ENCODE measurements at regions not wholly inside any gene's neighbourhood (a gene's known extent, or its start where the extent isn't known, plus 50 kb on each side); places are given as distances from the start of the nearest gene placed in this dataset.
A peak's percentile ranks its signal among the peaks of the same experiment; 100 is the strongest.

- Histone ChIP-seq H3K36me3 (ENCODE audit: insufficient read depth, insufficient read length, low read length) (no peaks in the 10 kb centered on the region), H3K4me3 (ENCODE audit: insufficient read length, low read depth) (no peak overlapping the region), H3K4me1 (ENCODE audit: insufficient read depth, insufficient read length) (no peaks in the 10 kb centered on the region), H3K9me3 (ENCODE audit: insufficient read depth, low read length) (no peaks in the 10 kb centered on the region), H3K27me3 (ENCODE audit: insufficient read depth, insufficient read length) (no peaks in the 10 kb centered on the region), H3K9ac (ENCODE audit: insufficient read length, low read depth) (no peak overlapping the region)
- no peak for TF ChIP-seq ZNF274 (IDR thresholded peaks at IDR 0.05; ENCODE audit: low read depth, low read length)
- no peak for TF ChIP-seq SUZ12 (IDR thresholded peaks at IDR 0.05; ENCODE audit: extremely low read depth, insufficient read depth, insufficient read length)
- no peak for TF ChIP-seq YY1 (IDR thresholded peaks at IDR 0.05; ENCODE audit: insufficient read depth, insufficient read length)
- no peak for DNase-seq (ENCODE audit: low read depth, low spot score)
Observed at GRCh38 chr18:64919971-64920570, 771.2 kb upstream of the LINC00305 start.

GRCh38 chr18:64918851-64919250, 770.0 kb upstream of the LINC00305 start:
- Histone ChIP-seq H3K9me3 (ENCODE audit: insufficient read depth, low read length) (no peaks in the 10 kb centered on the region), H3K4me1 (ENCODE audit: insufficient read depth, insufficient read length) (no peaks in the 10 kb centered on the region), H3K36me3 (ENCODE audit: insufficient read depth, insufficient read length, low read length) (no peaks in the 10 kb centered on the region), H3K4me3 (ENCODE audit: insufficient read length, low read depth) (no peak overlapping the region), H3K9ac (ENCODE audit: insufficient read length, low read depth) (no peak overlapping the region), H3K27me3 (ENCODE audit: insufficient read depth, insufficient read length) (no peaks in the 10 kb centered on the region)
- no peak for DNase-seq (ENCODE audit: low read depth, low spot score)
- TF ChIP-seq SUZ12 (IDR thresholded peaks at IDR 0.05; ENCODE audit: extremely low read depth, insufficient read depth, insufficient read length) = no peak
- no peak for TF ChIP-seq YY1 (IDR thresholded peaks at IDR 0.05; ENCODE audit: insufficient read depth, insufficient read length)
- no peak for TF ChIP-seq ZNF274 (IDR thresholded peaks at IDR 0.05; ENCODE audit: low read depth, low read length)

- peak; percentile 30 for DNase-seq (ENCODE audit: low read depth, low spot score)
- Histone ChIP-seq H3K4me3 (ENCODE audit: insufficient read length, low read depth) (no peak overlapping the region), H3K4me1 (ENCODE audit: insufficient read depth, insufficient read length) (no peaks in the 10 kb centered on the region), H3K9me3 (ENCODE audit: insufficient read depth, low read length) (peaks cover 21% of the 10 kb centered on the region; the same call in 1 of the 2 replicates), H3K9ac (ENCODE audit: insufficient read length, low read depth) (no peak overlapping the region), H3K36me3 (ENCODE audit: insufficient read depth, insufficient read length, low read length) (no peaks in the 10 kb centered on the region), H3K27me3 (ENCODE audit: insufficient read depth, insufficient read length) (no peaks in the 10 kb centered on the region)
- TF ChIP-seq ZNF274 (IDR thresholded peaks at IDR 0.05; ENCODE audit: low read depth, low read length) (no peak), YY1 (IDR thresholded peaks at IDR 0.05; ENCODE audit: insufficient read depth, insufficient read length) (no peak), SUZ12 (IDR thresholded peaks at IDR 0.05; ENCODE audit: extremely low read depth, insufficient read depth, insufficient read length) (no peak)
Observed at GRCh38 chr18:64893349-64893748, 744.5 kb upstream of the LINC00305 start.

- peaks cover 18% of the 10 kb centered on the region; the same call in 1 of the 2 replicates for H3K9me3 ChIP-seq (ENCODE audit: insufficient read depth, low read length)
- H3K4me1 ChIP-seq (ENCODE audit: insufficient read depth, insufficient read length) = no peaks in the 10 kb centered on the region
- no peaks in the 10 kb centered on the region for H3K27me3 ChIP-seq (ENCODE audit: insufficient read depth, insufficient read length)
- no peak overlapping the region for H3K4me3 ChIP-seq (ENCODE audit: insufficient read length, low read depth)
- no peak overlapping the region for H3K9ac ChIP-seq (ENCODE audit: insufficient read length, low read depth)
- no peaks in the 10 kb centered on the region for H3K36me3 ChIP-seq (ENCODE audit: insufficient read depth, insufficient read length, low read length)
- TF ChIP-seq ZNF274 (IDR thresholded peaks at IDR 0.05; ENCODE audit: low read depth, low read length) (no peak), YY1 (IDR thresholded peaks at IDR 0.05; ENCODE audit: insufficient read depth, insufficient read length) (no peak), SUZ12 (IDR thresholded peaks at IDR 0.05; ENCODE audit: extremely low read depth, insufficient read depth, insufficient read length) (no peak)
- DNase-seq (ENCODE audit: low read depth, low spot score) = no peak
Observed at GRCh38 chr18:64888956-64889355, 740.1 kb upstream of the LINC00305 start.

GRCh38 chr18:64886995-64887394, 738.1 kb upstream of the LINC00305 start:
- no peaks in the 10 kb centered on the region for H3K4me1 ChIP-seq (ENCODE audit: insufficient read depth, insufficient read length)
- no peak for DNase-seq (ENCODE audit: low read depth, low spot score)
- no peaks in the 10 kb centered on the region for H3K36me3 ChIP-seq (ENCODE audit: insufficient read depth, insufficient read length, low read length)
- no peaks in the 10 kb centered on the region for H3K27me3 ChIP-seq (ENCODE audit: insufficient read depth, insufficient read length)
- no peak overlapping the region for H3K4me3 ChIP-seq (ENCODE audit: insufficient read length, low read depth)
- TF ChIP-seq SUZ12 (IDR thresholded peaks at IDR 0.05; ENCODE audit: extremely low read depth, insufficient read depth, insufficient read length) = no peak
- no peak for TF ChIP-seq YY1 (IDR thresholded peaks at IDR 0.05; ENCODE audit: insufficient read depth, insufficient read length)
- H3K9me3 ChIP-seq (ENCODE audit: insufficient read depth, low read length) = no peaks in the 10 kb centered on the region
- no peak overlapping the region for H3K9ac ChIP-seq (ENCODE audit: insufficient read length, low read depth)

GRCh38 chr18:64882896-64883295, 734.0 kb upstream of the LINC00305 start:
- Histone ChIP-seq H3K4me1 (ENCODE audit: insufficient read depth, insufficient read length) (no peaks in the 10 kb centered on the region), H3K27me3 (ENCODE audit: insufficient read depth, insufficient read length) (no peaks in the 10 kb centered on the region), H3K4me3 (ENCODE audit: insufficient read length, low read depth) (no peak overlapping the region), H3K36me3 (ENCODE audit: insufficient read depth, insufficient read length, low read length) (no peaks in the 10 kb centered on the region), H3K9me3 (ENCODE audit: insufficient read depth, low read length) (no peaks in the 10 kb centered on the region), H3K9ac (ENCODE audit: insufficient read length, low read depth) (no peak overlapping the region)
- TF ChIP-seq SUZ12 (IDR thresholded peaks at IDR 0.05; ENCODE audit: extremely low read depth, insufficient read depth, insufficient read length) = no peak
- TF ChIP-seq YY1 (IDR thresholded peaks at IDR 0.05; ENCODE audit: insufficient read depth, insufficient read length) = no peak
- TF ChIP-seq ZNF274 (IDR thresholded peaks at IDR 0.05; ENCODE audit: low read depth, low read length) = no peak
- no peak for DNase-seq (ENCODE audit: low read depth, low spot score)

GRCh38 chr18:64876833-64877232, 727.9 kb upstream of the LINC00305 start:
- H3K4me3 ChIP-seq (ENCODE audit: insufficient read length, low read depth) = no peak overlapping the region
- H3K36me3 ChIP-seq (ENCODE audit: insufficient read depth, insufficient read length, low read length) = no peaks in the 10 kb centered on the region
- no peak for DNase-seq (ENCODE audit: low read depth, low spot score)
- H3K27me3 ChIP-seq (ENCODE audit: insufficient read depth, insufficient read length) = no peaks in the 10 kb centered on the region
- TF ChIP-seq YY1 (IDR thresholded peaks at IDR 0.05; ENCODE audit: insufficient read depth, insufficient read length) (no peak), ZNF274 (IDR thresholded peaks at IDR 0.05; ENCODE audit: low read depth, low read length) (no peak), SUZ12 (IDR thresholded peaks at IDR 0.05; ENCODE audit: extremely low read depth, insufficient read depth, insufficient read length) (no peak)
- no peak overlapping the region for H3K9ac ChIP-seq (ENCODE audit: insufficient read length, low read depth)
- H3K9me3 ChIP-seq (ENCODE audit: insufficient read depth, low read length) = no peaks in the 10 kb centered on the region
- no peaks in the 10 kb centered on the region for H3K4me1 ChIP-seq (ENCODE audit: insufficient read depth, insufficient read length)
